Panc1 (cell line): ENCODE measurements at regions not wholly inside any gene's neighbourhood (a gene's known extent, or its start where the extent isn't known, plus 50 kb on each side); places are given as distances from the start of the nearest gene placed in this dataset.

Experiments used
- ATAC-seq: fragments of 200-7000 bp; cut with Tn5 transposase; 2 replicates; pipeline ENCODE4 v1.9.1; 2020; ENCODE audit warnings: mild to moderate bottlenecking, moderate library complexity
- BruUV-seq: library from RNA; stranded (reverse); fragments of 400-500 nt; replicated peaks from 2 replicates; lab custom pipeline; 2021; lab: Mats Ljungman, UMichigan
- CTCF ChIA-PET: fragments of 300-600 bp; sonication (Branson Sonifier 250); formaldehyde crosslinking; loops from one replicate; lab custom pipeline; 2022; ENCODE audit warnings: antibody characterized with exemption; lab: Charles Lee
- POLR2A ChIA-PET: fragments of 300-600 bp; sonication (Branson Sonifier 250); formaldehyde crosslinking; loops from one replicate; lab custom pipeline; 2022; ENCODE audit warnings: antibody characterized with exemption; lab: Charles Lee
- DNase-seq: peaks from one replicate; pipeline ENCODE4 v3.0.0-alpha.2; 2010; ENCODE audit warnings: low read depth, low spot score
- H3K27ac ChIP-seq: 2 replicates; pipeline ENCODE4 v1.5.1; 2011; ENCODE audit warnings: mild to moderate bottlenecking, low read length, inconsistent platforms
- H3K27me3 ChIP-seq: fragments of 200-500 bp; sonication (Bioruptor generic); 2 replicates; pipeline ENCODE4 v1.6.0; 2014; ENCODE audit warnings: low read length, inconsistent platforms; ENCODE audit not compliant: control insufficient read depth, insufficient read depth
- H3K36me3 ChIP-seq: fragments of 200-500 bp; sonication (Bioruptor generic); 2 replicates; pipeline ENCODE4 v1.5.1; 2014; ENCODE audit warnings: inconsistent platforms, mild to moderate bottlenecking, low read length, moderate library complexity; ENCODE audit not compliant: control insufficient read depth, insufficient read depth
- H3K4me1 ChIP-seq: 2 replicates; pipeline ENCODE4 v1.5.1; 2011; ENCODE audit warnings: inconsistent platforms, mild to moderate bottlenecking, low read length, moderate library complexity; ENCODE audit not compliant: control insufficient read depth, insufficient read depth
- H3K4me3 ChIP-seq, 2 experiments: 2 replicates each; pipeline ENCODE4 v1.5.1; 2011 to 2012; ENCODE audit warnings: low read depth in 2 of 2, low read length in 2 of 2, mild to moderate bottlenecking in 2 of 2, inconsistent platforms in 1 of 2, moderate library complexity in 1 of 2
- H3K9me3 ChIP-seq: fragments of 200-500 bp; sonication (Bioruptor generic); 2 replicates; pipeline ENCODE4 v1.5.1; 2014; ENCODE audit warnings: low read depth, mild to moderate bottlenecking, inconsistent platforms, low read length, moderate library complexity; ENCODE audit not compliant: control insufficient read depth, insufficient read depth
- CTCF ChIP-seq: fragments of 450-650 bp; IDR thresholded peaks from 2 replicates; pipeline ENCODE4 v1.5.1; 2017; ENCODE audit warnings: mild to moderate bottlenecking
- POLR2AphosphoS5 ChIP-seq: IDR thresholded peaks from 2 replicates; pipeline ENCODE4 v1.6.1; 2012; ENCODE audit warnings: mild to moderate bottlenecking, low read depth, low read length, moderate library complexity
- REST ChIP-seq, 2 experiments: IDR thresholded peaks; 2 replicates each; pipeline ENCODE4 v1.6.1; 2011 to 2012; ENCODE audit warnings: low read depth in 2 of 2, control low read depth in 1 of 2, low read length in 1 of 2, mild to moderate bottlenecking in 1 of 2, moderate library complexity in 1 of 2; ENCODE audit not compliant: insufficient read depth in 1 of 2
- SIN3A ChIP-seq: IDR thresholded peaks from 2 replicates; pipeline ENCODE4 v1.6.1; 2012; ENCODE audit warnings: low read depth, mild to moderate bottlenecking, low read length, moderate library complexity, borderline replicate concordance; ENCODE audit not compliant: insufficient read depth
- TCF7L2 ChIP-seq: IDR thresholded peaks from 2 replicates; pipeline ENCODE4 v1.6.1; 2011; ENCODE audit warnings: mild to moderate bottlenecking, low read depth, low read length, inconsistent platforms
- in situ Hi-C: cut with HindIII; loops from 2 replicates; pipeline ENCODE4 v1.10.0; 2016; ENCODE audit warnings: low sequenced_read_pairs, low pct_unique_long_range_greater_than_20kb
- intact Hi-C: fragments of 100-400 bp; cut with micrococcal nuclease; formaldehyde crosslinking; loops from one replicate; pipeline ENCODE4 v1.10.0; 2022; ENCODE audit not compliant: unreplicated experiment

GRCh38 chr1:194478731-194479130 is 1292.3 kb upstream of the B3GALT2 start:
- H3K27me3 ChIP-seq = no peaks in the 10 kb centered on the region
- POLR2A ChIA-PET = no interaction called here
- H3K36me3 ChIP-seq = no peaks in the 10 kb centered on the region
- DNase-seq = no peak
- in situ Hi-C loops = no loop called here
- H3K9me3 ChIP-seq = no peaks in the 10 kb centered on the region
- TF ChIP-seq TCF7L2 (no peak), SIN3A (no peak), POLR2AphosphoS5 (no peak), CTCF (no peak), REST (IDR thresholded peaks at IDR 0.05; ENCODE audit: insufficient read depth in 1 of 2, low read depth in 2 of 2, low read length in 1 of 2) (no peak)
- no peaks in the 10 kb centered on the region for H3K4me1 ChIP-seq
- H3K27ac ChIP-seq = no peak overlapping the region
- BruUV-seq = no TSS peak
- H3K4me3 ChIP-seq = no peak overlapping the region
- CTCF ChIA-PET = no interaction called here
- intact Hi-C loops = no loop called here
- ATAC-seq = no peak

- CTCF ChIA-PET = no interaction called here
Measured at GRCh38 chr1:194477908-194478307, 1291.5 kb upstream of the B3GALT2 start.

More at GRCh38 chr1:194477908-194478307, 1291.5 kb upstream of the B3GALT2 start:
- POLR2A ChIA-PET = no interaction called here
- ATAC-seq (no peak), DNase-seq (no peak)
- no peak overlapping the region for H3K4me3 ChIP-seq
- BruUV-seq = no TSS peak
- intact Hi-C loops (no loop called here), in situ Hi-C loops (no loop called here)
- TF ChIP-seq TCF7L2 = no peak
- TF ChIP-seq REST (IDR thresholded peaks at IDR 0.05; ENCODE audit: insufficient read depth in 1 of 2, low read depth in 2 of 2, low read length in 1 of 2) = no peak
- TF ChIP-seq POLR2AphosphoS5 = no peak
- no peak for TF ChIP-seq CTCF
- no peak for TF ChIP-seq SIN3A
- no peaks in the 10 kb centered on the region for H3K36me3 ChIP-seq
- no peaks in the 10 kb centered on the region for H3K27me3 ChIP-seq
- H3K27ac ChIP-seq = no peak overlapping the region
- no peaks in the 10 kb centered on the region for H3K9me3 ChIP-seq
- no peaks in the 10 kb centered on the region for H3K4me1 ChIP-seq
